ENCODE measurements at regions not wholly inside any gene's neighbourhood (a gene's known extent, or its start where the extent isn't known, plus 50 kb on each side); places are given as distances from the start of the nearest gene placed in this dataset.
"Not testable (repeated sequence)": the region's sequence is repeated elsewhere in the genome, so short reads cannot be mapped to it uniquely, and the experiment has no call there.

DNA sequence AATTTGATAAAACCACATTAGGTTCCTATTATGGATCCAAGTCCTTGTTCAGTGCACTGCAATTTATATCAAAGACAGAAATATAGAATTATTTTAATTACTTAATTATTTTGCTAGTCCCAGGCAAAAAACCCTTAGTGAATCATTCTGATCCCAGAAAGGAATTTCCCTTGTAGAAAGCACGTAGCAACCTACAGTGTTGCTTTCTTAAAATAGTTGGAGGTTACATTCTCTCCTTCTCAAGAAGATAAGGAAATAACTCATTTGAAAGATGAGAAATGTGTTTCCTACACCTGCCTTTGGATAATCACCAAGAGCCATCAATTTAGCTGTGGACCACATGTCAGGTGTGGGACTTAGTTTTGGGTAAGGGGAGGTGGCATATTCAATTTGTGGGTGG lies 434.9 kb downstream of the SHISA9 start:
- H3K4me3 Mint-ChIP-seq: no peak overlapping the region
- no CpG with 5 or more reads among the region's 1 CpG for WGBS (ENCODE audit: extremely low coverage, insufficient read length, low lambda C conversion rate)
- no peak overlapping the region for H3K23ac ChIP-seq (ENCODE audit: insufficient read length, low read depth, low read length)

DNA sequence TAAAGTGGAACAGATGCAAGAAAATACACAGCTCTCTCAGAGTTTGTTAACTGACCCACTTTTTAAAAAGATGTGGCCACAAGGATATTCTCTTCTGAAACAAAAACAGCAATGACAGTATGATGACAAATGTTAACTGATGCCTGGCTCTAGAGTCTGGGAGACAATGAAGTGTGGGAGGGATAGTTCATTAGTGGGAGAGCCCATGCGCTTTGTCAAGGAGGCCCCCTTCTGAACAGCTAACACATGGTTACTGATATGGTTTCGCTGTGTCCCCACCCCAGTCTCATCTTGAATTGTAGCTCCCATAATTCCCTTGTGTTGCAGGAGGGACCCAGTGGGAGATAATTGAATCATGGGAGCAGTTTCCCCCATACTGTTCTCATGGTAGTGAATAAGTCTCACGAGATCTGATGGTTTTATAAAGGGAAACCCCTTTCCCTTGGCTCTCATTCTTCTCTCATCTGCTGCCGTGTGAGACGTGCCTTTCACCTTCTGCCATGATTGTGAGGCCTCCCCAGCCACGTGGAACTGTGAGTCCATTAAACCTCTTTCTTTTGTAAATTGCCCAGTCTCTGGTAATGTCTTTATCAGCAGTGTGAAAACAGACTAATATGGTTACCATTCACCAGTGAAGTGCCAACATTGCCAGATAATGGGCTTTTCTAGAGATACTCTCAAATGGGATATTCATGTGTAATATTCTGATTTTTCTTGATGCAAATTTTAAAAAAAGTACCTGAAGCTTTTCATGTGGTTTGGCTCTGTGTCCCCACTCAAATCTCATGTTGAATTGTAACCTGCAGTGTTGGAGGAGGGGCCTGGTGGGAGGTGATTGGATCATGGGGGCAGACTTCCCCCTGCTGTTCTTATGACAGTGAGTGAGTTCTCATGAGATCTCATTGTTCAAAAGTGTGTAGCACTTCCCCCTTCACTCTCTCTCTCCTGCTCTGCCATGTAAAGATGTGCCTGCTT lies 435.8 kb downstream of the SHISA9 start:
- not testable (repeated sequence) for H3K4me1 ChIP-seq (ENCODE audit: insufficient read depth, low read length); H4K5ac ChIP-seq (ENCODE audit: insufficient read length, low read depth, low read length); H2BK5ac ChIP-seq (ENCODE audit: insufficient read length, low read length); H3K18ac ChIP-seq (ENCODE audit: insufficient read length, low read depth, low read length); H3K9ac ChIP-seq (ENCODE audit: extremely low read depth, insufficient read length, low read length); H2BK15ac ChIP-seq (ENCODE audit: low read depth, low read length); H3K4me2 ChIP-seq (ENCODE audit: insufficient read depth, insufficient read length, low read length); H3K56ac ChIP-seq (ENCODE audit: insufficient read length, low read depth, low read length); H2BK12ac ChIP-seq (ENCODE audit: insufficient read length, low read depth, low read length); H3K14ac ChIP-seq (ENCODE audit: insufficient read depth, low read length); H3K27me3 ChIP-seq (ENCODE audit: insufficient read depth, low read length); H4K91ac ChIP-seq (ENCODE audit: insufficient read length, low read depth, low read length); H3K27me3 Mint-ChIP-seq (ENCODE audit: low read depth); H3K79me1 ChIP-seq (ENCODE audit: insufficient read depth, low read depth, low read length, poor library complexity, severe bottlenecking); H3K36me3 Mint-ChIP-seq (ENCODE audit: insufficient read depth in 1 of 3, low read depth in 3 of 3); H3K27ac Mint-ChIP-seq; H3K27ac ChIP-seq (ENCODE audit: insufficient read length, low read depth, low read length); H2AK5ac ChIP-seq (ENCODE audit: insufficient read length, low read length); H4K8ac ChIP-seq (replicated peaks; ENCODE audit: insufficient read length, low read depth, low read length); H2BK20ac ChIP-seq (ENCODE audit: low read depth, low read length, poor library complexity, severe bottlenecking); H4K20me1 ChIP-seq (ENCODE audit: control insufficient read depth, insufficient read depth, insufficient read length); H3K4me3 Mint-ChIP-seq; H3K23me2 ChIP-seq (ENCODE audit: insufficient read length, low read depth, low read length, poor library complexity, severe bottlenecking); H3K23ac ChIP-seq (ENCODE audit: insufficient read length, low read depth, low read length); DNase-seq; H3T11ph ChIP-seq (ENCODE audit: low read length); H2BK120ac ChIP-seq (ENCODE audit: low read depth, low read length, poor library complexity, severe bottlenecking); H3K79me2 ChIP-seq (ENCODE audit: insufficient read depth, low read length); H2AFZ ChIP-seq (ENCODE audit: low read length); H3K9me3 Mint-ChIP-seq; H3K9me3 ChIP-seq (ENCODE audit: control insufficient read depth, low read depth, low read length); H3K4ac ChIP-seq (ENCODE audit: low read depth, low read length)
- H3K4me1 Mint-ChIP-seq: peaks cover 19 to 26% of the 10 kb centered on the region in 2 experiments
- no CpG with 5 or more reads among the region's 6 CpGs for WGBS (ENCODE audit: extremely low coverage, insufficient read length, low lambda C conversion rate)

More for the DNA sequence above, 434.9 kb downstream of the SHISA9 start:
- DNase-seq: no peak
- Histone ChIP-seq H4K91ac (ENCODE audit: insufficient read length, low read depth, low read length) (no peak overlapping the region), H3T11ph (ENCODE audit: low read length) (no peak overlapping the region), H3K27me3 (ENCODE audit: insufficient read depth, low read length) (no peaks in the 10 kb centered on the region), H3K14ac (ENCODE audit: insufficient read depth, low read length) (no peak overlapping the region), H4K5ac (ENCODE audit: insufficient read length, low read depth, low read length) (no peak overlapping the region), H3K4me1 (ENCODE audit: insufficient read depth, low read length) (peaks cover 4% of the 10 kb centered on the region; the same call in 1 of the 2 replicates), H2BK12ac (ENCODE audit: insufficient read length, low read depth, low read length) (no peak overlapping the region), H2AFZ (ENCODE audit: low read length) (no peak overlapping the region), H2AK5ac (ENCODE audit: insufficient read length, low read length) (no peak overlapping the region), H3K56ac (ENCODE audit: insufficient read length, low read depth, low read length) (no peak overlapping the region), H4K20me1 (ENCODE audit: control insufficient read depth, insufficient read depth, insufficient read length) (no peaks in the 10 kb centered on the region), H2BK20ac (ENCODE audit: low read depth, low read length, poor library complexity, severe bottlenecking) (no peak overlapping the region), H3K27ac (ENCODE audit: insufficient read length, low read depth, low read length) (no peak overlapping the region), H2BK15ac (ENCODE audit: low read depth, low read length) (no peak overlapping the region), H3K9ac (ENCODE audit: extremely low read depth, insufficient read length, low read length) (no peak overlapping the region), H3K79me1 (ENCODE audit: insufficient read depth, low read depth, low read length, poor library complexity, severe bottlenecking) (no peaks in the 10 kb centered on the region), H3K9me3 (ENCODE audit: control insufficient read depth, low read depth, low read length) (no peaks in the 10 kb centered on the region), H2BK5ac (ENCODE audit: insufficient read length, low read length) (no peak overlapping the region), H4K8ac (replicated peaks; ENCODE audit: insufficient read length, low read depth, low read length) (no peak overlapping the region), H3K4ac (ENCODE audit: low read depth, low read length) (no peak overlapping the region), H3K4me2 (ENCODE audit: insufficient read depth, insufficient read length, low read length) (no peak overlapping the region), H3K79me2 (ENCODE audit: insufficient read depth, low read length) (no peaks in the 10 kb centered on the region), H3K18ac (ENCODE audit: insufficient read length, low read depth, low read length) (no peak overlapping the region), H2BK120ac (ENCODE audit: low read depth, low read length, poor library complexity, severe bottlenecking) (no peak overlapping the region), H3K23me2 (ENCODE audit: insufficient read length, low read depth, low read length, poor library complexity, severe bottlenecking) (no peaks in the 10 kb centered on the region)
- H3K9me3 Mint-ChIP-seq: no peaks in the 10 kb centered on the region; a peak in 2 of 5 replicates
- H3K27me3 Mint-ChIP-seq (ENCODE audit: low read depth): no peaks in the 10 kb centered on the region; the same call in 1 of the 2 replicates
- H3K4me1 Mint-ChIP-seq: peaks cover 23 to 30% of the 10 kb centered on the region in 2 experiments
- TF ChIP-seq, protein P1, sequence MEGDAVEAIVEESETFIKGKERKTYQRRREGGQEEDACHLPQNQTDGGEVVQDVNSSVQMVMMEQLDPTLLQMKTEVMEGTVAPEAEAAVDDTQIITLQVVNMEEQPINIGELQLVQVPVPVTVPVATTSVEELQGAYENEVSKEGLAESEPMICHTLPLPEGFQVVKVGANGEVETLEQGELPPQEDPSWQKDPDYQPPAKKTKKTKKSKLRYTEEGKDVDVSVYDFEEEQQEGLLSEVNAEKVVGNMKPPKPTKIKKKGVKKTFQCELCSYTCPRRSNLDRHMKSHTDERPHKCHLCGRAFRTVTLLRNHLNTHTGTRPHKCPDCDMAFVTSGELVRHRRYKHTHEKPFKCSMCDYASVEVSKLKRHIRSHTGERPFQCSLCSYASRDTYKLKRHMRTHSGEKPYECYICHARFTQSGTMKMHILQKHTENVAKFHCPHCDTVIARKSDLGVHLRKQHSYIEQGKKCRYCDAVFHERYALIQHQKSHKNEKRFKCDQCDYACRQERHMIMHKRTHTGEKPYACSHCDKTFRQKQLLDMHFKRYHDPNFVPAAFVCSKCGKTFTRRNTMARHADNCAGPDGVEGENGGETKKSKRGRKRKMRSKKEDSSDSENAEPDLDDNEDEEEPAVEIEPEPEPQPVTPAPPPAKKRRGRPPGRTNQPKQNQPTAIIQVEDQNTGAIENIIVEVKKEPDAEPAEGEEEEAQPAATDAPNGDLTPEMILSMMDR (conservative IDR thresholded peaks at IDR 0.05): no peak
- no peak overlapping the region for H3K27ac Mint-ChIP-seq
- H3K36me3 Mint-ChIP-seq (ENCODE audit: insufficient read depth in 1 of 3, low read depth in 3 of 3): peaks cover 0 to 5% (median 0%) of the 10 kb centered on the region in 3 experiments; a peak in 3 of 7 replicates
